ENCODE measurements at regions not wholly inside any gene's neighbourhood (a gene's known extent, or its start where the extent isn't known, plus 50 kb on each side); places are given as distances from the start of the nearest gene placed in this dataset.
"Not testable (repeated sequence)": the region's sequence is repeated elsewhere in the genome, so short reads cannot be mapped to it uniquely, and the experiment has no call there.

DNA sequence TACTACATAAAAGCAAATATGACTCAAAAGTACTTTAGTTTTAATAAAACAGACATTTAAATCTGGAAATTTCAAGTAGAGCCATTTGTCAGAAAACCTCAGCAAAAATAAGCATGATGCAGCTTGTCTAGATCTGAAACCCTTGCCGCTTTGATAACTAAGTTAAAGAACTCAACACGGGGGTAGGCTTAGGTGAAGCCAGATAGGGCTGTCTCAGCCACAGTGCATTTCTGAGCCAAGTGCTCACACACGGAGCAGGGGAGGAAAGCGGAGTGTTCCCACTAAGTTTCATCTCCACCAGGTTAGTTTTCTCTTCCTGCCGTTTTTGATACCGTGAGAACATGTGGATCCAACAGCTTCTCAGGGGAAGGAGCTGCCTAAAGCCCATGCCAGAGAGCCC lies 303.5 kb downstream of the BCL2L11 start:
- not testable (repeated sequence) for H3K9ac ChIP-seq (ENCODE audit: low read length); H2BK5ac ChIP-seq (ENCODE audit: low read depth, low read length, poor library complexity); H3K4me3 ChIP-seq (ENCODE audit: low read depth, low read length); H2AFZ ChIP-seq (ENCODE audit: insufficient read depth, low read length, poor library complexity); H3K4me1 ChIP-seq (ENCODE audit: control insufficient read depth in 1 of 2, insufficient read depth in 2 of 2, low read length in 2 of 2); H4K12ac ChIP-seq (ENCODE audit: low read depth, low read length); H2BK120ac ChIP-seq (ENCODE audit: insufficient read depth, low read length, poor library complexity); H3K36me3 ChIP-seq (ENCODE audit: control insufficient read depth in 1 of 2, insufficient read depth in 2 of 2, low read length in 2 of 2); H4K91ac ChIP-seq (ENCODE audit: low read depth, low read length); H3K9me3 ChIP-seq (ENCODE audit: insufficient read depth, low read depth, low read length); H3K18ac ChIP-seq (ENCODE audit: low read length); H2BK12ac ChIP-seq (ENCODE audit: low read length); H3K4ac ChIP-seq (ENCODE audit: low read depth, low read length); H4K8ac ChIP-seq (ENCODE audit: low read depth, low read length); DNase-seq; H3K27me3 ChIP-seq (ENCODE audit: insufficient read depth, low read length); H3K79me2 ChIP-seq (ENCODE audit: control insufficient read depth, insufficient read depth, low read length, poor library complexity); H3K14ac ChIP-seq (ENCODE audit: low read length); H3K79me1 ChIP-seq (ENCODE audit: low read length); H3K23ac ChIP-seq (ENCODE audit: low read length); H3K27ac ChIP-seq (ENCODE audit: low read depth, low read length); H3K4me2 ChIP-seq (ENCODE audit: low read length); H2AK5ac ChIP-seq (ENCODE audit: low read length)
- WGBS (ENCODE audit: extremely low coverage, insufficient coverage, insufficient read length) = no CpG with 5 or more reads among the region's 6 CpGs

DNA sequence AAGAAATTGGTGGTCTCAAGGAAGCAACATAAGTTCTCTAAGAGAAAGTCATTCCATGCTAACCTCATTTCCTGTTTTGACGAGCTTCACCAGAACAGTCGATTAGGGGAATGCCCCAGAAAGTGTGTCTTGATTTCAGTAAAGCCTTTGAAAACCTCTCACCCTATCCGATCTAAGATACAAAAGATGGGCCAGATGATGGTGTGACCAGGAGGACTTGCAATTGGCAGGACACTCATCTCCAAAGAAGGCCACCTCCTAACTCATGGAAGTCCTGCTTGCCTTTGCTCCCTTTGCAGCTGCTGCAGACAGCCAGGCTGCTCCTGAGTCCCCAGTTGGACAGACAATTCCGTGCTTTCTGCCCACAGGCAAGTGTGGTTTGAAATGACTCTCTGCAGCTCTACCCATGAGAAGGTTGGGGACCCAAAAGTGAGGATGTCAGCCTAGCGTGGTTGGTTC lies 304.2 kb downstream of the BCL2L11 start:
- H4K91ac ChIP-seq (ENCODE audit: low read depth, low read length); H3K4me1 ChIP-seq (ENCODE audit: control insufficient read depth in 1 of 2, insufficient read depth in 2 of 2, low read length in 2 of 2); H2AK5ac ChIP-seq (ENCODE audit: low read length); H3K9ac ChIP-seq (ENCODE audit: low read length); DNase-seq; H3K18ac ChIP-seq (ENCODE audit: low read length); H3K27me3 ChIP-seq (ENCODE audit: insufficient read depth, low read length); H3K9me3 ChIP-seq (ENCODE audit: insufficient read depth, low read depth, low read length); H2BK5ac ChIP-seq (ENCODE audit: low read depth, low read length, poor library complexity); H3K23ac ChIP-seq (ENCODE audit: low read length); H3K4me3 ChIP-seq (ENCODE audit: low read depth, low read length); H3K27ac ChIP-seq (ENCODE audit: low read depth, low read length); H3K4me2 ChIP-seq (ENCODE audit: low read length); H2BK12ac ChIP-seq (ENCODE audit: low read length); H2AFZ ChIP-seq (ENCODE audit: insufficient read depth, low read length, poor library complexity); H4K12ac ChIP-seq (ENCODE audit: low read depth, low read length); H2BK120ac ChIP-seq (ENCODE audit: insufficient read depth, low read length, poor library complexity); H3K36me3 ChIP-seq (ENCODE audit: control insufficient read depth in 1 of 2, insufficient read depth in 2 of 2, low read length in 2 of 2); H3K14ac ChIP-seq (ENCODE audit: low read length); H3K4ac ChIP-seq (ENCODE audit: low read depth, low read length); H3K79me2 ChIP-seq (ENCODE audit: control insufficient read depth, insufficient read depth, low read length, poor library complexity); H4K8ac ChIP-seq (ENCODE audit: low read depth, low read length); H3K79me1 ChIP-seq (ENCODE audit: low read length): not testable (repeated sequence)
- no CpG with 5 or more reads among the region's 5 CpGs for WGBS (ENCODE audit: extremely low coverage, insufficient coverage, insufficient read length)

DNA sequence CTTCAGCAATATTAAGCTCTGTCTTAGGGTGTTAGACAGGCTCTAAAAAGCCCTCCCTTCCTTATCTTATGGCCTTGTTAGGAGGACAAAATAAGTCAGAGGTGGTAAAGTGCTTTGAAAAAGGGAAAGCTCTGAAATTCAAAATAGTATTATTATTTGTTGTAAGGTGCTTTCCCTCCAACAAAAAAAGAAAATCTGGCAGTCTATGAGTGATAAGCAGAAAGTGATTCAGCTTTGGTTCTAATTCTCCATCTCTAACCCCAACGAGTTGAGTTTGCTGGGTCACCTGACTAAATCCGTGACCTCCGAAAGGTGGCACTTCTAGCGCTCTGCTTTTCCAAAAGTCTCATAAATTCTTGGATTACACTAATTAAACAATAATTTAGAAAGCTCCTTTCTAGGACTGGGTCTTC lies 305.1 kb downstream of the BCL2L11 start:
- not testable (repeated sequence) for H3K36me3 ChIP-seq (ENCODE audit: control insufficient read depth in 1 of 2, insufficient read depth in 2 of 2, low read length in 2 of 2); H4K12ac ChIP-seq (ENCODE audit: low read depth, low read length); H3K4me2 ChIP-seq (ENCODE audit: low read length); H3K23ac ChIP-seq (ENCODE audit: low read length); H2AK5ac ChIP-seq (ENCODE audit: low read length); H3K9me3 ChIP-seq (ENCODE audit: insufficient read depth, low read depth, low read length); H2BK12ac ChIP-seq (ENCODE audit: low read length); H3K18ac ChIP-seq (ENCODE audit: low read length); H4K8ac ChIP-seq (ENCODE audit: low read depth, low read length); H4K91ac ChIP-seq (ENCODE audit: low read depth, low read length); H3K4me3 ChIP-seq (ENCODE audit: low read depth, low read length); H3K4me1 ChIP-seq (ENCODE audit: control insufficient read depth in 1 of 2, insufficient read depth in 2 of 2, low read length in 2 of 2); H3K27ac ChIP-seq (ENCODE audit: low read depth, low read length); DNase-seq; H3K9ac ChIP-seq (ENCODE audit: low read length); H3K79me1 ChIP-seq (ENCODE audit: low read length); H3K27me3 ChIP-seq (ENCODE audit: insufficient read depth, low read length); H3K4ac ChIP-seq (ENCODE audit: low read depth, low read length); H3K14ac ChIP-seq (ENCODE audit: low read length); H2BK5ac ChIP-seq (ENCODE audit: low read depth, low read length, poor library complexity); H3K79me2 ChIP-seq (ENCODE audit: control insufficient read depth, insufficient read depth, low read length, poor library complexity); H2BK120ac ChIP-seq (ENCODE audit: insufficient read depth, low read length, poor library complexity); H2AFZ ChIP-seq (ENCODE audit: insufficient read depth, low read length, poor library complexity)
- WGBS (ENCODE audit: extremely low coverage, insufficient coverage, insufficient read length) = no CpG with 5 or more reads among the region's 4 CpGs

DNA sequence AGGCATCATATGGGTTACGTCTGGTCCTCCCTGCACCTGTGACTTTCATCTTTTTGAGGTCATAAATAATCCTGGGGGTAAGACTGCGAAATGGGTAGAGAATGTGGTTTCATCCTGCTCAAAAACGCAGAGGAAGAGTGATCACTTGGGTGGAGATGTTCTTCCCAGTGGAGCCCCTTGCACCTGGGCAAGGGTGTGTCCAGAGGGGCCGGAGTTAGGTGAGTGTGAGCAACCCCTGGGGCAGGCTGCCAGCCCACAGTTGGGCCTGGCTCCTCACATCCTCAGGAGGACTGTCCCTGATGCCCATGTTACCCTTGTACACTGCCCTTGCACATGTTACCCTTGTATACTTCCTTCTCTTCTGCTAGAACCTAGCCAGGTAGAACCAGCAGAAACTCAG lies 306.6 kb downstream of the BCL2L11 start:
- not testable (repeated sequence) for H3K79me1 ChIP-seq (ENCODE audit: low read length); H3K79me2 ChIP-seq (ENCODE audit: control insufficient read depth, insufficient read depth, low read length, poor library complexity); H3K4me3 ChIP-seq (ENCODE audit: low read depth, low read length); H3K9ac ChIP-seq (ENCODE audit: low read length); H3K27ac ChIP-seq (ENCODE audit: low read depth, low read length); H3K14ac ChIP-seq (ENCODE audit: low read length); H2AFZ ChIP-seq (ENCODE audit: insufficient read depth, low read length, poor library complexity); H2BK12ac ChIP-seq (ENCODE audit: low read length); H3K9me3 ChIP-seq (ENCODE audit: insufficient read depth, low read depth, low read length); H2BK120ac ChIP-seq (ENCODE audit: insufficient read depth, low read length, poor library complexity); H4K91ac ChIP-seq (ENCODE audit: low read depth, low read length); H4K8ac ChIP-seq (ENCODE audit: low read depth, low read length); H3K4me2 ChIP-seq (ENCODE audit: low read length); H2AK5ac ChIP-seq (ENCODE audit: low read length); H4K12ac ChIP-seq (ENCODE audit: low read depth, low read length); H3K36me3 ChIP-seq (ENCODE audit: control insufficient read depth in 1 of 2, insufficient read depth in 2 of 2, low read length in 2 of 2); H2BK5ac ChIP-seq (ENCODE audit: low read depth, low read length, poor library complexity); DNase-seq; H3K27me3 ChIP-seq (ENCODE audit: insufficient read depth, low read length); H3K4me1 ChIP-seq (ENCODE audit: control insufficient read depth in 1 of 2, insufficient read depth in 2 of 2, low read length in 2 of 2); H3K4ac ChIP-seq (ENCODE audit: low read depth, low read length); H3K18ac ChIP-seq (ENCODE audit: low read length); H3K23ac ChIP-seq (ENCODE audit: low read length)
- WGBS (ENCODE audit: extremely low coverage, insufficient coverage, insufficient read length) = no CpG with 5 or more reads among the region's 4 CpGs
